Keratinocyte (primary cell): ENCODE measurements at regions not wholly inside any gene's neighbourhood (a gene's known extent, or its start where the extent isn't known, plus 50 kb on each side); places are given as distances from the start of the nearest gene placed in this dataset.

Experiments
- EZH2 ChIP-seq: IDR thresholded peaks from one replicate; pipeline ENCODE4 v1.6.1; 2012; ENCODE audit warnings: inconsistent platforms, mild to moderate bottlenecking, low read length, moderate library complexity
- TF ChIP-seq, protein P1 (sequence below), 3 experiments: IDR thresholded peaks in 1 of 3; conservative IDR thresholded peaks in 1 of 3; optimal IDR thresholded peaks in 1 of 3; 2 replicates in 2 of 3; 3 replicates in 1 of 3; pipeline versions ENCODE3 to v1.5.1; 2011; ENCODE audit warnings: low read length in 3 of 3, mild to moderate bottlenecking in 3 of 3, moderate library complexity in 2 of 3, control low read depth in 1 of 3, inconsistent platforms in 1 of 3; ENCODE audit not compliant: insufficient read depth in 2 of 3; ENCODE audit errors: extremely low read depth in 1 of 3

GRCh38 chr6:37109714-37110499 is 60.0 kb upstream of the PIM1 start:
- TF ChIP-seq, protein P1, sequence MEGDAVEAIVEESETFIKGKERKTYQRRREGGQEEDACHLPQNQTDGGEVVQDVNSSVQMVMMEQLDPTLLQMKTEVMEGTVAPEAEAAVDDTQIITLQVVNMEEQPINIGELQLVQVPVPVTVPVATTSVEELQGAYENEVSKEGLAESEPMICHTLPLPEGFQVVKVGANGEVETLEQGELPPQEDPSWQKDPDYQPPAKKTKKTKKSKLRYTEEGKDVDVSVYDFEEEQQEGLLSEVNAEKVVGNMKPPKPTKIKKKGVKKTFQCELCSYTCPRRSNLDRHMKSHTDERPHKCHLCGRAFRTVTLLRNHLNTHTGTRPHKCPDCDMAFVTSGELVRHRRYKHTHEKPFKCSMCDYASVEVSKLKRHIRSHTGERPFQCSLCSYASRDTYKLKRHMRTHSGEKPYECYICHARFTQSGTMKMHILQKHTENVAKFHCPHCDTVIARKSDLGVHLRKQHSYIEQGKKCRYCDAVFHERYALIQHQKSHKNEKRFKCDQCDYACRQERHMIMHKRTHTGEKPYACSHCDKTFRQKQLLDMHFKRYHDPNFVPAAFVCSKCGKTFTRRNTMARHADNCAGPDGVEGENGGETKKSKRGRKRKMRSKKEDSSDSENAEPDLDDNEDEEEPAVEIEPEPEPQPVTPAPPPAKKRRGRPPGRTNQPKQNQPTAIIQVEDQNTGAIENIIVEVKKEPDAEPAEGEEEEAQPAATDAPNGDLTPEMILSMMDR (optimal IDR thresholded peaks at IDR 0.05 in 1 of 3, IDR thresholded peaks at IDR 0.05 in 1 of 3, conservative IDR thresholded peaks at IDR 0.05 in 1 of 3; ENCODE audit: extremely low read depth in 1 of 3, insufficient read depth in 2 of 3, low read length in 3 of 3), result no peak
- TF ChIP-seq EZH2, result no peak
